GM21717 (cell line): ENCODE measurements at regions not wholly inside any gene's neighbourhood (a gene's known extent, or its start where the extent isn't known, plus 50 kb on each side); places are given as distances from the start of the nearest gene placed in this dataset.

ENCODE experiments used
- ATAC-seq: cut with Tn5 transposase; IDR thresholded peaks from one replicate; pipeline ENCODE4 v1.9.1; 2021; ENCODE audit warnings: mild to moderate bottlenecking, moderate library complexity; ENCODE audit not compliant: unreplicated experiment

DNA sequence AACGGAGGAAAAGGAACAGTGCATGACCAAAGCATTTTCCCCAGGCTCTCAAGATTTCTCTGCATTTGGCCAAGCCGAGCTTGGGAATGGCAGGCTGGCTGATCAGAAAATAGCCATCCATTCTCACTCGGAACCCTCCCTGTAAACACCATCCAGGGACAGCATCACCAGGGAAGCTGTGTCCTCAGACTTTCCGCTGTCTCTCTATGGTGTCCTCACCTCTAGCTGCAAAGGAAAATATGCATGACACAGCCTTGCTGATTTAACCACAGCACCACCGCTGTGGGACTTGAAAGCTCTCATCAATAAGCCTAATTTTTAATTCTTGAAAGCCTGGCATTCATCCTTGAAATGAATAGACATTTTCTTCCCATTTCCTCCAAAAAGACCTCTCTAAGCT is 311.7 kb downstream of the EIPR1 start:
- no peak for ATAC-seq

DNA sequence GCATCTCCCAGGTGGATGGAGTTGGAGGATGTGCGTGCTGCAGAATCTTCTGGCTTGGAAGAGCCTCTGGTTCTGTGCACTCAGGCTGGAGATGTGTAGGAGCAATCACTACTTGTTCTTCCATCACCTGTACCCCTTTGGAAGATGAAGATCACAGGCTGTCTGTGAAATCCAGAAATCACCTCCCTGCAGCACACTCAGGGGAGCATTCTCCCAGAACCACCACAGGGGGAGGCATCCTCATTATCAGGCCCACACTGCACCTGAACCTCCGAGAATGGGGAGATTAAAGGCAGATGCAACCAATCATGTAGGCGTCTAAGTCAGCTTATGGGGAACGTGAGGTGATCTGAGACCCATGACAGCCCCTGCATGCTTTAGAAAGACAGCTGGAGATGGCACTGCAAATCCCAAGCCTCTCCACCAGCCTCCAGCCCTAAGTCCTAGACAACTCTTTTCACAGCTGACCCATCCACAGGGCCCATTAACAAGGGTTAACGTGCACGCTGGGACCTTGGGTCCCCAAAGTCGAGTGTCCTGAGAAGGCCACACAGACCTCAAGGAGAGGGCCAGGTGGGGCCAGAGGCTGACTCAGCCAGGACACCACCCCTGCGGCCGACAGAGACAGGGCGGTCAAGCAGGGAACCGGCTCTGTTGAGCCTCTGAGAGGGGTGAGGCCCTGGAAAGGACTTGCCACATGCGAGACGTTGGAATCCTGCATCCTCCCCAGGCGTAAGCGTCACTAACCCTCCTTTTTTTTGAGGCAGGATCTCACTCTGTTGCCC is 314.9 kb downstream of the EIPR1 start:
- no peak for ATAC-seq

GRCh38 chr2:3060049-3060448 is 317.6 kb downstream of the EIPR1 start:
- ATAC-seq, result no peak

GRCh38 chr2:3059141-3059925 is 318.3 kb downstream of the EIPR1 start:
- no peak for ATAC-seq

- ATAC-seq, result no peak
Observed at GRCh38 chr2:3054066-3054465, 323.6 kb downstream of the EIPR1 start.

DNA sequence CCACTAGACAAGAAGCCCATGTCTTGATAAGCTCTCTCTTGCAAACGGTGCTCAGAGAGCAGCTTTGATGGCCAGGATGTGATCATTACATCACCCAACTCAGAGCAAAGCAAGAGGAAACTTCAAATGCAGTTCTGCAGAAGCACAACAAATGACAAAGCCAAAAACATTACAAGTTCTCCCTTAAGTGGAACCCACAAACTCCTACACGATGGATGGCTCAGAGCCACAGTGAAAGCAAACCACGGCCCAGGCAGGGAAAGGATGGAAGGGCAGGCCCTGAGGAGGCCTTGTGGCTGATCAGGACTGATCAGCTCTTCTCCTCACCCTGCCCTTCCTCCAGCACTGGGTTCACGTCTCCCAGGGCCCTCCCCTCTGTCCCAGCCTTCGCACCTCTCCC is 326.4 kb downstream of the EIPR1 start:
- no peak for ATAC-seq

DNA sequence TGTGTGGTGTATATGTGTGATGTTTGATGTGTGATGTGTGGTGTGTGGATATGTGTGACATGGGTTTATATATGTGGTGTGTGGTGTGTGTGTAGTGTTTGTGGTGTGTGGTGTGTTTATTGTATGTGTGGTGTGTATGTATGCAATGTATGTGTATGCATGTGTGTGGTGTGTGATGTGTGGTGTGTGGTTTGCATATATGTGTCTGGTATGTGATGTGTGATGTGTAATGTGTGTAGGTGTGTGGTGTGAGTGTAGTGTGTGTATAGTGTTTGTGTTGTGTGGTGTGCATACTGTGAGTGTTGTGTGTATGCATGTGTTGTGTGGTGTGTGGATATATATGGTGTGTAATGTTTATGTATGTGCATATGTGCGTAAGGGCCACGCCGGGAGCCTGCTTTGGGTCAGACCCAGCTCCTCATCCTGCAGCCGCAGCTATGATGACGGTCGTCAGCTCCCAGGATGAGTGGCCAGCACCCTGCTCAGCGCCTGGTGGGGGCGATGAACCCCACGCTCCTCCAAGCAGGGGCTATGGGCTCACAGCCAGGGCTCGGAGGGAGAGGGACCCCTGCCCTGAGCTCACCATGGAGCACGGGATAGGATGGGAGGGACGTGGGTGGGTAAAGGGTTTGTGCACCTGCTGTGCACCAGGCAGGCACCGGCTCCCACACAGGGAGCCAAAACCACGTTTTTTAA is 331.3 kb downstream of the EIPR1 start:
- no peak for ATAC-seq

DNA sequence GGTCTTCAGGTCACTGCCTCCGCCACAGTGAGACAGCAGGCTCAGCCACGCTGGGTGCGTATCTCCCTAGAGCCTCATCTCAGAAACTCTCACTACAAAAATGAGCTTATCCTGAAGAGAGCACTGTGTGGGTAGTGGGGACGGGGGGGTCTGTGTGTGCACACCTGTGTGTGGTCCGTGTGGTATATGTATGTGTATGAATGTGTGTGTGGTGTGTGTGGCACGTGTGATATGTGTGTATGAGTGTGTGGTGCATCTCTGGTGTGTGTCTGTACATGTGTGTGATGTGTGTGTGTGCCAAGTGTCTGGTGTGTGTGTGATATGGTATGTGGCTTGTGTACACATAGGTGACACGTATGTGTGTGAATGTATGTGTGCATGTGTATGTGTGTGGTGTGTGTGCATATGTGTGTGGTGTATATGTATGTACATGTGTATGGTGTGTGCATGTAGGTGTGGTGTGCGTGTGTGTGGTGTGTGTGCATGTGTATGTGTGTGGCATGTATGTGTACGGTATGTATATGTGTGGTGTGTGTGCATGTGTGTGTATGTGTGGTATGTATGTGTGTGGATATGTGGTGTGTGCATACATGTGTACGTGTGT is 332.2 kb downstream of the EIPR1 start:
- ATAC-seq, result no peak

- ATAC-seq, result no peak
Observed at GRCh38 chr2:3044587-3045317, 332.9 kb downstream of the EIPR1 start.

GRCh38 chr2:3043726-3044125 is 333.9 kb downstream of the EIPR1 start:
- ATAC-seq, result no peak

- no peak for ATAC-seq
Observed at GRCh38 chr2:3042601-3043585, 334.7 kb downstream of the EIPR1 start.

- no peak for ATAC-seq
Observed at GRCh38 chr2:3041841-3042600, 335.6 kb downstream of the EIPR1 start.

- ATAC-seq, result no peak
Observed at GRCh38 chr2:3041246-3041645, 336.4 kb downstream of the EIPR1 start.

DNA sequence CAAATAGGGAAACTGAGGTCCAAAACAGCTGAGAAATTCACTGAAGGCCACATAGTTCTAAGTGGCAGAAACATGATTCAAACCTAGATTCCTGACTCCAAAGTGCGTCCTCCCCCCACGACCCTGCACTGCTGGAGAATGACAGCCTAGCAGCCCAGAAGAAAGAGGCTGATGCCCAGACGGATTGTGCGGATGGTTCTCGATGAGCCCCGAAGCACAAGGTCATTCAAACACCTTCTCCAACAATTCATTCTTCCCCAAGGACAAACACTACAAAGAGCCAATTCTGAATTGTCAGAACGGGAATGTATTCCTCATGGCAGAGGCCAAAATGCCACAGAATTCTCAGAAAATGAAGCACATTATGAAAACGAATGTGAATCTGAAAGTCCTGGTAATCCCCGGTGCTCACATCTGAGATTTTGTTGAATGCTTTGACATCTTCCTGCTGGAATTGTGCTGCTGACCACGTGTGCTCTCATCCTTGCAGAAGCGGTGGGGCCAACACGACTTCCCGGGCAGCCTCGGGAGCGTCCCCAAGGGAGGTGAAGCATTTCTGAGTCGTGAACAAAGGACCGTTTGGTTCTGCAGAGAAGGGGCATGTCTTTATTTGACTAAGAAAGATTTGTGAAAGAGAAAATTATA is 337.0 kb downstream of the EIPR1 start:
- ATAC-seq, result no peak

DNA sequence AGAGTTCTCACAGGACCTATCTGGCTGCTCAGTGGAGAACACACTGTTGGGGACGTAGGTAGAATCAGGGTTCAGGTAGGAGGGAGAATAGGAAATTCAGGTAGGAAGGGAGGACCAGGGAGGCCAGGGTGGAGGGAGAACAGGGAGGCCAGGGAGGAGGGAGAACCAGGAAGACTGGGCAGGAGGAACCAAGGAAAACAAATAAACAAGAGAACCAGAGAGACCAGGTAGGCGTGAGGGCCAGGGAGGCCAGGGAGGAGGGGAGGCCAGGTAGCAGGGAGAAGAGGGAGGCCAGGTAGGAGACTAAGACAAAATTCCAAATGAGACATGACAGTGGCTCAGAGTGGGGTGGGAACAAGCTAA is 337.6 kb downstream of the EIPR1 start:
- ATAC-seq, result no peak

- ATAC-seq, result no peak
Observed at GRCh38 chr2:3039188-3040065, 338.2 kb downstream of the EIPR1 start.

DNA sequence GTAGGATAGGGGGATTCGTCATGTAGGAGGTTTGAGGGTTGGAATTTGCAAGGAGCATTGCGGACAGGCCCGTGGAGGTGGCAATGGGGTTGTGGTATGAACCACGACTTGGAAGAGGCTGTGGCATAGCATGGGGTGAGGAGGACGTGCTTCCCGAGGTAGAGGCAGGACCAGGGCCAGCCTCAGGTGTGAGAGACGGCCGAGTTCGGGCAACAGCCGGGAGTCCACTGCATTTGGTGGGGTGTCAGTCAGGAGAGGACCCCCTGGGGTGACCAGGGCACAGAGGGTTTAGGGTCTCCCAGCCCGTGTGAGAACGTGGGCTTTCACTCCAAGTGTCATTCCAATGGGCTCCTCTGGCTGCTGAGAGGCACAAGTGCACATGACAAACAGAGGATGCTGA is 339.0 kb downstream of the EIPR1 start:
- no peak for ATAC-seq
